Keratinocyte (primary cell): ENCODE measurements at regions not wholly inside any gene's neighbourhood (a gene's known extent, or its start where the extent isn't known, plus 50 kb on each side); places are given as distances from the start of the nearest gene placed in this dataset.

Experiments
- CTCF ChIP-seq, 3 experiments: IDR thresholded peaks in 1 of 3; conservative IDR thresholded peaks in 1 of 3; optimal IDR thresholded peaks in 1 of 3; 2 replicates in 2 of 3; 3 replicates in 1 of 3; pipeline versions ENCODE3 to v1.5.1; 2011; ENCODE audit warnings: low read length in 3 of 3, mild to moderate bottlenecking in 3 of 3, moderate library complexity in 2 of 3, control low read depth in 1 of 3, inconsistent platforms in 1 of 3; ENCODE audit not compliant: insufficient read depth in 2 of 3; ENCODE audit errors: extremely low read depth in 1 of 3
- EZH2 ChIP-seq: IDR thresholded peaks from one replicate; pipeline ENCODE4 v1.6.1; 2012; ENCODE audit warnings: inconsistent platforms, mild to moderate bottlenecking, low read length, moderate library complexity

GRCh38 chr1:195218428-195219212 lies 1389.6 kb downstream of the KCNT2 start:
- TF ChIP-seq EZH2, result no peak
- no peak for TF ChIP-seq CTCF (optimal IDR thresholded peaks at IDR 0.05 in 1 of 3, IDR thresholded peaks at IDR 0.05 in 1 of 3, conservative IDR thresholded peaks at IDR 0.05 in 1 of 3; ENCODE audit: extremely low read depth in 1 of 3, insufficient read depth in 2 of 3, low read length in 3 of 3)
